C1 segment of cervical spinal cord (tissue), 14 donors: ENCODE measurements at regions not wholly inside any gene's neighbourhood (a gene's known extent, or its start where the extent isn't known, plus 50 kb on each side); places are given as distances from the start of the nearest gene placed in this dataset.

Experiments
- DNase-seq, 14 donors: peaks; one replicate each; lab custom pipeline; 2025; lab: John Stamatoyannopoulos, UW

- DNase-seq, result no peak
Observed at GRCh38 chr9:31608881-31609280, 775.6 kb upstream of the ACO1 start.

- DNase-seq, result no peak
Observed at GRCh38 chr9:31612336-31613030, 772.0 kb upstream of the ACO1 start.

GRCh38 chr9:31615966-31616365 is 768.5 kb upstream of the ACO1 start:
- no peak for DNase-seq

GRCh38 chr9:31623511-31623910 is 760.9 kb upstream of the ACO1 start:
- DNase-seq, result no peak

- DNase-seq, result no peak
Observed at GRCh38 chr9:31629292-31629691, 755.2 kb upstream of the ACO1 start.

GRCh38 chr9:31637265-31637664 is 747.2 kb upstream of the ACO1 start:
- no peak for DNase-seq

GRCh38 chr9:31637861-31638260 is 746.6 kb upstream of the ACO1 start:
- DNase-seq, result no peak

- DNase-seq, result no peak
Observed at GRCh38 chr9:31639451-31639850, 745.0 kb upstream of the ACO1 start.

- DNase-seq, result no peak
Observed at GRCh38 chr9:31669311-31669710, 715.1 kb upstream of the ACO1 start.

GRCh38 chr9:31671011-31671410 is 713.4 kb upstream of the ACO1 start:
- no peak for DNase-seq

- no peak for DNase-seq
Observed at GRCh38 chr9:31674264-31674663, 710.2 kb upstream of the ACO1 start.

- DNase-seq, result no peak
Observed at GRCh38 chr9:31677415-31677814, 707.0 kb upstream of the ACO1 start.

- no peak for DNase-seq
Observed at GRCh38 chr9:31677877-31678276, 706.6 kb upstream of the ACO1 start.

GRCh38 chr9:31683116-31683515 is 701.3 kb upstream of the ACO1 start:
- no peak for DNase-seq

- DNase-seq, result no peak
Observed at GRCh38 chr9:31697956-31698355, 686.5 kb upstream of the ACO1 start.

GRCh38 chr9:31699836-31700235 is 684.6 kb upstream of the ACO1 start:
- no peak for DNase-seq

- no peak for DNase-seq
Observed at GRCh38 chr9:31700252-31701045, 684.0 kb upstream of the ACO1 start.

- DNase-seq, result no peak
Observed at GRCh38 chr9:31702957-31703356, 681.5 kb upstream of the ACO1 start.

GRCh38 chr9:31715250-31715649 is 669.2 kb upstream of the ACO1 start:
- DNase-seq, result no peak

- DNase-seq, result no peak
Observed at GRCh38 chr9:31719262-31719661, 665.2 kb upstream of the ACO1 start.

- DNase-seq, result no peak
Observed at GRCh38 chr9:31730398-31730797, 654.0 kb upstream of the ACO1 start.

- DNase-seq, result no peak
Observed at GRCh38 chr9:31733166-31733565, 651.3 kb upstream of the ACO1 start.

- DNase-seq, result no peak
Observed at GRCh38 chr9:31736581-31737179, 647.8 kb upstream of the ACO1 start.
